Activated T-helper 1 cell treated with anti-CD3 and anti-CD28 coated beads, Interleukin-12 subunit alpha, Interleukin-12 subunit beta, Interleukin-2, Interleukin-4 antibody, amounts not matched to agents 30 ng/mL and 10 ng/mL and 1 ng/mL, durations not matched to agents 14 hours and 24 hours and 36 hours (primary cell): ENCODE measurements at regions not wholly inside any gene's neighbourhood (a gene's known extent, or its start where the extent isn't known, plus 50 kb on each side); places are given as distances from the start of the nearest gene placed in this dataset.

Experiments
- DNase-seq: peaks from one replicate; pipeline ENCODE4 v3.0.0; 2021; ENCODE audit warnings: low spot score
- H3K27ac Mint-ChIP-seq: one replicate; pipeline ENCODE4 v1.8.0; 2021; ENCODE audit warnings: mild to moderate bottlenecking, mixed read lengths
- H3K27me3 Mint-ChIP-seq: one replicate; pipeline ENCODE4 v1.8.0; 2022; ENCODE audit warnings: mild to moderate bottlenecking, moderate library complexity, mixed read lengths; ENCODE audit not compliant: insufficient read depth
- H3K36me3 Mint-ChIP-seq: one replicate; pipeline ENCODE4 v1.8.0; 2021; ENCODE audit warnings: low read depth, mixed read lengths
- H3K4me1 Mint-ChIP-seq: one replicate; pipeline ENCODE4 v1.8.0; 2021; ENCODE audit warnings: low read depth, mixed read lengths
- H3K4me3 Mint-ChIP-seq: one replicate; pipeline ENCODE4 v1.8.0; 2021; ENCODE audit warnings: mild to moderate bottlenecking, moderate library complexity, mixed read lengths
- H3K9me3 Mint-ChIP-seq: one replicate; pipeline ENCODE4 v1.8.0; 2021; ENCODE audit warnings: mixed read lengths
- intact Hi-C: fragments of 100-400 bp; cut with micrococcal nuclease; formaldehyde crosslinking; loops from one replicate; pipeline ENCODE4 v1.15.1; 2024

DNA sequence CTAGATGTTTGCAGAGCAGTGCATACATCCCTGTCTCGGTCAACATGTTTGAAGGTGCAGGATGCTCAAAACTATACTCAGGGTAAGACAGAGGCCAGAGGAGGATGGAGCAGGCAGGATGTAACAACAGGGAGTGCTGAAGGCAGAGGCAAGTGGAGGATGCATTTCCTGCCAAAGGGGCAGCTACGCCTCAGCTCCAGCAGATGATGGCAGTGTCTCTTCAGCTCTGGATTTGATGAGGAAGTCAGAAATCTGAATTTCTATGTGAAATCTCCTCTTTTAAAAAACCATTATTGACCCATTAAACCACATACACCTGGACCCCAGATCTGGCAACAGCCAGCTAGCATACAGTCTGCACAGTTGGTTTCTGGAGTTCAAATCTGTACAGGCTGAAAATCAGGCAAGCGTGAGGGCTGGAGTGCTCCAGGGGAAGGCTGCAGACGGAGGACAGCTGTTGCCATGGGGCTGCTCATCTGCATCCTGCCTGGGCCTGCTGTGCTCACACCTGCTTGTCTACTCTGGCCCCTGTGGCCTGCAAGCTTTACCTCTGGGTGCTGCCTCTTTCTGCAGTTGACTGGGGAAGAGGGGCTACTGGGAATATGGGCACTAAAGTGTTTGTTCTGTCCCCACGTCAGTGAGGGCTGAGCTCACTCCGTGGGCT is 152.9 kb upstream of the SLC28A3 start:
- no peaks in the 10 kb centered on the region for H3K36me3 Mint-ChIP-seq
- H3K27ac Mint-ChIP-seq, result no peak overlapping the region
- H3K9me3 Mint-ChIP-seq, result no peaks in the 10 kb centered on the region
- peaks cover 5% of the 10 kb centered on the region for H3K27me3 Mint-ChIP-seq
- H3K4me1 Mint-ChIP-seq, result no peaks in the 10 kb centered on the region
- no peak for DNase-seq
- H3K4me3 Mint-ChIP-seq, result no peak overlapping the region
- intact Hi-C loops, result no loop called here

DNA sequence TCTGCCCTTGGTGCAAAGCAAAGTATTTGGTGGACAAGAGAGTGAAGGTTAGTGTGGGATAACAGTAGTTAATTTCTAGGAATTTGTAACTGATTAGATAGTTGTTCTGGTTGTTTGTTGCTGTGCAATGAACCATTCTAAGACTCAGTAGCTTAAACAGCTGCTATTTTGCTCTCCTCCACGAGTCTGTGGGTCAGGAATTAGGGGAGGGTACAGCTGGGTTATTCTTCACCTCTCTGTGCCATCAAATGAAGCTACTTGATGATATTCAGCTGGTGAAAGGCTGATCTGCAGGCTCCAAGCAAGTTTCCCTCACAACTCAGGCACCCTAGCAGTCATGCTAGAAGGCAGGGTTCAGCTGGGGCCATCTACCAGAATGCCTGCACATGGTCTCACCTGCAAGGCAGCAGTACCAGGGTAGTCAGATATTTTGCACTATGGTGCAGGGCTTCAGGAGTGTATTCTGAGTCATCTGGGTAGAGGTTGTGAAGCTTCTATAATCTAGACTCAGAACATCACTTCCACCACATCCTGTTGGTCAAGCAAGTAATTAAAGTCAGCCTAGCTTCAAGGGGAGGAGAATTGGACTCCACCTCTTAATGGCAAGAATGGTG is 159.5 kb upstream of the SLC28A3 start:
- peaks cover 5% of the 10 kb centered on the region for H3K27me3 Mint-ChIP-seq
- no peak overlapping the region for H3K4me3 Mint-ChIP-seq
- intact Hi-C loops, result no loop called here
- H3K9me3 Mint-ChIP-seq, result no peaks in the 10 kb centered on the region
- H3K27ac Mint-ChIP-seq, result no peak overlapping the region
- no peaks in the 10 kb centered on the region for H3K4me1 Mint-ChIP-seq
- no peaks in the 10 kb centered on the region for H3K36me3 Mint-ChIP-seq
- no peak for DNase-seq

DNA sequence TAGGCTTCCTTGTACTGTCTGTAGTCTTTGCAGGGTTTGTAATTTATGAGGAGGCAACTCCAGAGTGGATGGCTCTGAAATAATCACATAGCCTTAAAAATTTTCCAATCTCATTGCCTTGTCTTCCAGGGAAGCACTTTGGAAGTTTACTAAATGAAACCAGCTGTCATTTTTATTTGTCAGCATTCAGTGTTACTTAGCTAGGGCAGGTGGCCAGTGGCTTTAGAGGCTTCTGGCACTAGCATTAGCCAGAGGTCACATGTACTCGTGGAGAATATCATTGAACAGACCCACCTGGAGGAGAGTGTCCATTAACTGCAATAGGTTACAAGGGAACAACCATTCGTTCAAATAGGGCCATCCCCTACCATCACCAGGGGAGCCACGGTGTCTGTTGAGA is 160.3 kb upstream of the SLC28A3 start:
- DNase-seq, result no peak
- Mint-ChIP-seq H3K27ac (no peak overlapping the region), H3K9me3 (no peaks in the 10 kb centered on the region), H3K27me3 (peaks cover 4% of the 10 kb centered on the region), H3K4me3 (no peak overlapping the region), H3K4me1 (no peaks in the 10 kb centered on the region), H3K36me3 (no peaks in the 10 kb centered on the region)
- intact Hi-C loops, result no loop called here

DNA sequence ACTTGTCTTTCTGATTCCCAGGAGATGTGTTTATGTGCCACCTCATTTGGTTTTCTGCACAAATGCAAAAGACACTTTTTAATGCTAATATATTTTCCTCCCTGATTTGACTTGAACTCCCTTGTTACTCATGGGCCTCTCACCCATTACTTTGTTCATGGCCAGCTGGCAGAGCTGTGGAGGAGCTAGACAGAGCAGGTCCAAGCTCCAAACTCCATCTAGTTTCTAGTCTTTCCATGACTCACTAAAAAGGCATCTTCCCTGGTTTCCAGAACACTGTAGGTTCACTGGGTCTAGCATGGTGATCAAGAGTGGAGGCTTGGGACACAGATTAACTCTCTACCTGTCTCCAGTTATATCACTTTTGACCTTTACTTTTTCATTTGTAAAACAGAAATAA is 161.0 kb upstream of the SLC28A3 start:
- H3K27ac Mint-ChIP-seq, result no peak overlapping the region

DNA sequence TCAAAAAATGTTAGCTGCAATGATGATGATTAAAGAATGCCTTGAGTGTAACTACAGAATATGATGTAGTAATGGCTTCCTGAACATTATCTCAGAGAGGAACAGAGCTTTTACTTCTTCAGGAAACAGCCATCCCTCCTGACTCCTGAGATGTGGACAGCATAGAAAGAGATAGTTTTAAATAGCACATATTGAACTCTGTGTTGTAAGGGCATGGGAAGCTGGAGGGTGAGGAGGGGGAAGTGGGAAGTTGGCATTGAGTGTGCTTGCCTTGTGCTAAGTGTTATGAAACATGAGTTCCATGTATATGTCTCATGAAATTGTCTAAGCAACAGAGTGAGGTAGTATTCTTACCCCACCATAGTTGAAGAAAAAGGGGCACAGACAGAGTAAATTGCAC is 161.5 kb upstream of the SLC28A3 start:
- H3K9me3 Mint-ChIP-seq, result no peaks in the 10 kb centered on the region
- no peaks in the 10 kb centered on the region for H3K36me3 Mint-ChIP-seq
- no peak overlapping the region for H3K4me3 Mint-ChIP-seq
- H3K27me3 Mint-ChIP-seq, result peaks cover 3% of the 10 kb centered on the region
- no peak overlapping the region for H3K27ac Mint-ChIP-seq
- DNase-seq, result no peak
- H3K4me1 Mint-ChIP-seq, result no peaks in the 10 kb centered on the region
- intact Hi-C loops, result no loop called here

More for the DNA sequence above, 161.0 kb upstream of the SLC28A3 start:
- intact Hi-C loops, result no loop called here
- no peak for DNase-seq
- Mint-ChIP-seq H3K4me1 (no peaks in the 10 kb centered on the region), H3K27me3 (peaks cover 3% of the 10 kb centered on the region), H3K36me3 (no peaks in the 10 kb centered on the region), H3K4me3 (no peak overlapping the region), H3K9me3 (no peaks in the 10 kb centered on the region)

DNA sequence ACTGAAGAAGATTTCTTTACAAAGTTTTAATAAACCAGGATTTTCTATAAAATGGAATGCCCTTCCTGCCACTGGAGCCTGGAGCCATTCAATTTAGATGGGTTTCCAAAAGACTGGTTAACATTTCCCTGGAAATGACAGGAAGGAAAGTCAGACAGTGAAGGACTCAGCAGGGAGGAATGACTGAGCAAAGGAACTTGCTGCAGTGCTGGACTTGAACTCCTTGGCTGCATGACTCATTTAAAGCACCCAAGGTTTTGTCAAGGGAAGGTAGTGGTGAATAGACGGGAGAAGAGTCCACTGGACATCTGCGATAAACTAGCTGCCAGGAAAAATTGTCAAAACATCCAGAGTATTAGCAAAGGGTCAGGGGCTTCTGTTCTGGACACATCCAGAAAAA is 163.8 kb upstream of the SLC28A3 start:
- Mint-ChIP-seq H3K27ac (no peak overlapping the region), H3K9me3 (no peaks in the 10 kb centered on the region), H3K4me3 (no peak overlapping the region), H3K4me1 (no peaks in the 10 kb centered on the region), H3K27me3 (peaks cover 3% of the 10 kb centered on the region), H3K36me3 (no peaks in the 10 kb centered on the region)
- DNase-seq, result no peak
- intact Hi-C loops, result no loop called here

DNA sequence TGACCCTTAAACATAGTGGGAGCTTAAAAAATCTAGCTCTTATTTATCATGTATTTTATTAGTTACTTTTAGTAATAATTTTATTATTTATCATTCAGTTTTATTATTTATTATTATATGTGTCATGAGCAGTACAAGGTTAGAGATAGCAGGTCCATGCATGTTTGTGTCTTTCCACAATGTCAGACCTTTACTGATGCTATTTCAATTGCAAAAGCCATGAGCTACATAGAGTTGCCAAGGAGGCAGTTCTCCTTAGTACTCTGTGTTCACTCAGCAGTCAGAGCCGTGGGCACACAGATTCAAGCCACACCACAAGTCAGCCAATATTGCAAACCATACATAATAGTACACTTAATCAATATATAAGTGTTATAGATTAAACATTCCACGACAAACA is 157.9 kb upstream of the NTRK2 start:
- Mint-ChIP-seq H3K27ac (no peak overlapping the region), H3K4me3 (no peak overlapping the region), H3K9me3 (peaks cover 3% of the 10 kb centered on the region)

DNA sequence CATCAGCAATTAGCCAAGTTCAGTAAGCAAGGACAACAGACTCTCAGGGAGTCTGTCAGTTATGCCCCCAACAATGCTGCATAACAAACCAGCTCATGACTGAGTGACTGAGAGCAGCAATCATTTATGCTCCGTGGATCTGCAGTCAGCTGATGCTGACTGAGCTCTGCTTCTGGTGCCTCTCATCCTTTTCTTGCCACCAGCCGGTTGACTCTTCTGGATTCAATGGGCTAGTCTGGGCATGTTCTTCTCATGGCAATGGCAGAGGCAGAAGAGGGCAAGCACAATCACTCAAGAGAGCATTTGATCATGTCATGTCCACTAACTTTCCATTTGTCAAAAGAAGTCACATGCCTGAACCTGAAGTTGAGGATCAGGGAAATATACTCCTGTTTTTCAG is 157.0 kb upstream of the NTRK2 start:
- Mint-ChIP-seq H3K27ac (no peak overlapping the region), H3K36me3 (no peaks in the 10 kb centered on the region), H3K4me1 (no peaks in the 10 kb centered on the region), H3K27me3 (no peaks in the 10 kb centered on the region), H3K9me3 (peaks cover 3% of the 10 kb centered on the region), H3K4me3 (no peak overlapping the region)
- intact Hi-C loops, result no loop called here
- no peak for DNase-seq

More for the DNA sequence above, 157.9 kb upstream of the NTRK2 start:
- no peaks in the 10 kb centered on the region for H3K36me3 Mint-ChIP-seq
- intact Hi-C loops, result no loop called here
- DNase-seq, result no peak
- H3K4me1 Mint-ChIP-seq, result no peaks in the 10 kb centered on the region
- no peaks in the 10 kb centered on the region for H3K27me3 Mint-ChIP-seq

DNA sequence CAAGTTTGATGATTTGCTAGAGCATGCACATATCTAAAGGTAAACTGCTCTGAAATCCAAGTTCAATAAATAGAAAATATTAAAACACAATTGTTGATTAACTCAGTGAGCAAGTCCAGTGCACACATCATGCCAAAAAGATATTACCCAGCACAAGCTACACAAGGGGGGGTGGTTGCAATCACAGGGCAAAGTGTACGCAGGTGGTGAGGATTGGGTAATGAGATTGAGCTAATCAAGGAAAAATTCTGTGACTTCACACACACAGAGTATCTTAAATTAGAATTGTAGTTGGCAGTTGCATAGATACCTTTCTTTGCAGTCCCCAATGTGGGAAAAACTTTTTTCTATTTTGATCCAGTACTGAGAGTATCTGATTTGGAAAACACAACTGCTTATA is 156.1 kb upstream of the NTRK2 start:
- no peak overlapping the region for H3K4me3 Mint-ChIP-seq
- H3K36me3 Mint-ChIP-seq, result no peaks in the 10 kb centered on the region
- no peak for DNase-seq
- no peaks in the 10 kb centered on the region for H3K27me3 Mint-ChIP-seq
- peaks cover 3% of the 10 kb centered on the region for H3K9me3 Mint-ChIP-seq
- H3K4me1 Mint-ChIP-seq, result no peaks in the 10 kb centered on the region
- intact Hi-C loops, result no loop called here
- no peak overlapping the region for H3K27ac Mint-ChIP-seq

DNA sequence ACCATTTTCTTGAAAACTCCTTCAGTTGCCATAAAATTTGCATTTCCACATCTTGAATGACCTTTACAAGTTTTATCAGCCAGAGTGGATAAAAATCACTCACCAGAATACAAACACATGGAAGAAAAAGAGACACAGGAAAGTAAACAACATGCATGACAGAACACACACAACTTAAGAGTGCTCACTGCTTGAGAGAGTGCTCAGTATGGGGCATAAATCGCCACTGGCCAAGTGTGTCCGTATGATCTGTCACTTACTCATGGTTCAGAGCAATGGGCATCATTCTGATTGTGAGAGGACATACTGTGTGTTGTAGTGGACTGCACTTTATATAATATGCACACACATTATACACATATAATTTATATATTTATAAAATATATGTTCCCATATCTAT is 155.6 kb upstream of the NTRK2 start:
- Mint-ChIP-seq H3K27me3 (no peaks in the 10 kb centered on the region), H3K4me1 (no peaks in the 10 kb centered on the region), H3K27ac (no peak overlapping the region), H3K9me3 (peaks cover 3% of the 10 kb centered on the region), H3K36me3 (no peaks in the 10 kb centered on the region), H3K4me3 (no peak overlapping the region)
- no peak for DNase-seq
- intact Hi-C loops, result no loop called here

DNA sequence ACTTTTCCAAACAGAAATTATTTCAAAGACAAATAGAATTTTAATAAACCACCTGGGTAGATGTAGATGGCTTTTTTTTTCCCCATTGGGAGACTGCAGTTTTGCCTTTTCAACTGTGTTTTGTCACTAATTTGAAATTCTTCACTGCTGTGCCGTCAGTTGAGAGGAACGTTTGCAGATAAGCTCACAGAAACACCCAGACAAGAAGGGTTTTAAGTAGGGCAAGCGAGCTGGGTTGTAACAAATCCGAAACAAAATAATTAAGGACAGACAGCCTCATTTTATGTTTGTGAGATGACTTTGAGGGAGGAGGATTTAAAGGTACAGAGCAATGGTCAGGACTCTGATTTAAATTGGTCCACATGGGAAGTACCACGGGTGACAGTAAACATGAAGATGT is 155.1 kb upstream of the NTRK2 start:
- no peaks in the 10 kb centered on the region for H3K4me1 Mint-ChIP-seq
- no peaks in the 10 kb centered on the region for H3K27me3 Mint-ChIP-seq
- H3K4me3 Mint-ChIP-seq, result no peak overlapping the region
- no peak overlapping the region for H3K27ac Mint-ChIP-seq
- no peak for DNase-seq
- H3K36me3 Mint-ChIP-seq, result no peaks in the 10 kb centered on the region
- intact Hi-C loops, result no loop called here
- H3K9me3 Mint-ChIP-seq, result peaks cover 3% of the 10 kb centered on the region

DNA sequence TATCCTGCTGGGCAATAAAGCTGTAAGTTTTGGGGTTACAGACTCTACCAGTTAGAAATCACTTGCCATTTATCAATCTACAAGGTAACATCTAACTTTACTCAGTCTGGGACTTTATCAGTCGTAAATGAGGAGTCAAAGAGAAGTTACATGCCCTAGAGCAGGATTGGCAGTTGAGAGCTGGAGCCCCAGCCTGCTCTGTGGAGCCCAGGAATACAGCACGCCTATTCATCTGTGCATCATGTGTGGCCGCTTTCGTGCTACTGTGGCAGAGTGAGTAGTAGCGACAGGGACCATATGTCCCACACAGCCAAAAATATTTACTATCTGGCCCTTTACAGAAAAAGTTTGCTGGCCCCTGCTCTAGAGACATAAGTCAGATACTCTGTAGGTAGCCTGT is 152.5 kb upstream of the NTRK2 start:
- no peak for DNase-seq
- Mint-ChIP-seq H3K9me3 (no peaks in the 10 kb centered on the region), H3K27ac (no peak overlapping the region), H3K27me3 (no peaks in the 10 kb centered on the region), H3K4me3 (no peak overlapping the region), H3K36me3 (no peaks in the 10 kb centered on the region), H3K4me1 (no peaks in the 10 kb centered on the region)
- intact Hi-C loops, result no loop called here

DNA sequence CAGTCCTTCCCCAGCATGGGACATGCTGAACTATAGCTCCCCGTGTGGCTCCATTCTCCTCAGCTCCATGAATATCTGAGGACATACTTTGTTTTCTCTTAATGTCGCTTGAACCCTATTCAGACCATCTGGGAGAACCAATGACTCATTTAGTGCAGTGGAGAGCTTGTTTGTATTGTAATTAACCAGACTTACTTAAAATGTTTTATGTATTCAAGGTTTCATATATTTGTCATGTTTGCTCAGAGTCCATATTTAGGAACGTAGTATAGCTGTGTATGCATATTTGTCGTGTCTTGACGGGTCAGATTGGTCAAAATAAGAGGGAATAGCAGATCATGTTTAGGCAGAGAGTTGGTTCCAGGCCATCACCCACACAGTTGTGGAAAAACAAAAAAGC is 150.1 kb upstream of the NTRK2 start:
- Mint-ChIP-seq H3K27ac (no peak overlapping the region), H3K4me1 (no peaks in the 10 kb centered on the region), H3K9me3 (no peaks in the 10 kb centered on the region), H3K36me3 (no peaks in the 10 kb centered on the region), H3K4me3 (no peak overlapping the region), H3K27me3 (no peaks in the 10 kb centered on the region)
- no peak for DNase-seq
- intact Hi-C loops, result no loop called here

DNA sequence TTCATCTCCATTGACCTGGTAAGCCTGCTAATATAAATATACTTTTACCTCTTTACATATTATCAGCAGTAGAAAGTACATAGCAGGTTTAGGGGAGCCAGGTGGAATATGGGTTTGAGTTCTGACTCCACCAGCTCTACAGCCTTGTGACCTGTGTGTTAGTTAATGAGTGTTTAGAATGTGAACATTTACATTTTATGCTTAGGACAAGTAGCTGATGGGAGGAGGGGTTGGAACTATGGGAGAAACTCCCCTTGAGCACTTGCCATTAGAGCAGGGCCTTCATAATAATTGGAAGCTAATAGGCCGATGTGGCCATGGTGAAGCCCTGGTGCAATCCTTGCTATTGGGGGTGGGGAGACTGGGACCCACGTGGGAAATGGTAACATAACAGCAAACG is 148.3 kb upstream of the NTRK2 start:
- DNase-seq, result no peak
- no peak overlapping the region for H3K27ac Mint-ChIP-seq
- no peak overlapping the region for H3K4me3 Mint-ChIP-seq
- H3K36me3 Mint-ChIP-seq, result no peaks in the 10 kb centered on the region
- no peaks in the 10 kb centered on the region for H3K4me1 Mint-ChIP-seq
- intact Hi-C loops, result no loop called here
- H3K9me3 Mint-ChIP-seq, result no peaks in the 10 kb centered on the region
- H3K27me3 Mint-ChIP-seq, result no peaks in the 10 kb centered on the region
